HG03521 (cell line): ENCODE measurements at regions not wholly inside any gene's neighbourhood (a gene's known extent, or its start where the extent isn't known, plus 50 kb on each side); places are given as distances from the start of the nearest gene placed in this dataset.
"Not testable (repeated sequence)": the region's sequence is repeated elsewhere in the genome, so short reads cannot be mapped to it uniquely, and the experiment has no call there.

Experiments
- ATAC-seq: cut with Tn5 transposase; IDR thresholded peaks from one replicate; pipeline ENCODE4 v1.9.1; 2021; ENCODE audit warnings: mild to moderate bottlenecking, moderate library complexity; ENCODE audit not compliant: unreplicated experiment

GRCh38 chr11:13216019-13216710 is 61.4 kb upstream of the BMAL1 start:
- ATAC-seq, result no peak

GRCh38 chr11:13216711-13217075 is 60.9 kb upstream of the BMAL1 start:
- no peak for ATAC-seq

- ATAC-seq, result not testable (repeated sequence)
These were observed 58.9 kb upstream of the BMAL1 start for GRCh38 chr11:13218685-13219084.

GRCh38 chr11:13220148-13220547 is 57.4 kb upstream of the BMAL1 start:
- no peak for ATAC-seq

GRCh38 chr11:13221722-13222121 is 55.9 kb upstream of the BMAL1 start:
- no peak for ATAC-seq

- no peak for ATAC-seq
These were observed 55.3 kb upstream of the BMAL1 start for GRCh38 chr11:13222285-13222684.

GRCh38 chr11:13223112-13223511 is 54.5 kb upstream of the BMAL1 start:
- ATAC-seq, result no peak

- no peak for ATAC-seq
These were observed 53.3 kb upstream of the BMAL1 start for GRCh38 chr11:13224324-13224723.

GRCh38 chr11:13225038-13226001 is 52.3 kb upstream of the BMAL1 start:
- no peak for ATAC-seq

GRCh38 chr11:13227676-13228255 is 49.8 kb upstream of the BMAL1 start:
- no peak for ATAC-seq
